ENCODE measurements at regions not wholly inside any gene's neighbourhood (a gene's known extent, or its start where the extent isn't known, plus 50 kb on each side); places are given as distances from the start of the nearest gene placed in this dataset.

DNA sequence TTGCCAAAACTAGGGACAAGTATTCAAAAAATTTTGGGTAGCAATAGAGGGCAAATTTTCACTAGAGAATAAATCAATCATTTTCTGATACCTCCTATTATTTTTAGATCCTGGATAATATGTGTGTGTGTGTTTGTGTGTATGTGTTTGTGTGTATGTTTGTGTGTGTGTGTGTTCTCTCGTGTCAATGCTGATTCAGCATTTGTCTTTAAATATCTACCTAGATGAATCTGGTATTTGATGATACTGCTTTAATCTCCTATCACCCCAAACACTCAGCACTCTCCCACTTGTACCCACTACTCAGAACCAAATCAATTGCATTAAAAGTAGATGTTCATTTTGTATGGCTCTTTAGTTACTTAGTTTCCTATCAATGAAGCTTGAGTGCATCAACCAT is 101.3 kb upstream of the NPFFR2 start:
- Histone ChIP-seq H4K20me1 (ENCODE audit: insufficient read depth, low read length) (no peaks in the 10 kb centered on the region), H2AFZ (ENCODE audit: low read length) (no peak overlapping the region), H3K4me1 (ENCODE audit: insufficient read depth, low read length, poor library complexity, severe bottlenecking) (no peaks in the 10 kb centered on the region), H3K36me3 (ENCODE audit: insufficient read depth, low read length) (no peaks in the 10 kb centered on the region), H3K9me2 (ENCODE audit: insufficient read depth, low read length) (no peaks in the 10 kb centered on the region), H3K79me2 (ENCODE audit: insufficient read depth, low read depth, low read length) (no peaks in the 10 kb centered on the region), H3K9me3 (ENCODE audit: low read length) (no peaks in the 10 kb centered on the region), H3K27ac (ENCODE audit: low read depth, low read length, poor library complexity, severe bottlenecking) (no peak overlapping the region), H3K4me2 (ENCODE audit: low read length) (no peak overlapping the region), H3K4me3 (ENCODE audit: low read depth, low read length, poor library complexity, severe bottlenecking) (no peak overlapping the region)
- no TSS peak for BruUV-seq (replicated peaks)
- CTCF ChIA-PET (ENCODE audit: unreplicated experiment): no interaction called here
- DNase-seq (ENCODE audit: low spot score): no peak
- POLR2A ChIA-PET: interaction anchor here (0.8 kb wide), 1 partner anchor 11 kb away, joined by 4 read pairs; no protein-coding TSS in a partner anchor
- TF ChIP-seq, protein P1, sequence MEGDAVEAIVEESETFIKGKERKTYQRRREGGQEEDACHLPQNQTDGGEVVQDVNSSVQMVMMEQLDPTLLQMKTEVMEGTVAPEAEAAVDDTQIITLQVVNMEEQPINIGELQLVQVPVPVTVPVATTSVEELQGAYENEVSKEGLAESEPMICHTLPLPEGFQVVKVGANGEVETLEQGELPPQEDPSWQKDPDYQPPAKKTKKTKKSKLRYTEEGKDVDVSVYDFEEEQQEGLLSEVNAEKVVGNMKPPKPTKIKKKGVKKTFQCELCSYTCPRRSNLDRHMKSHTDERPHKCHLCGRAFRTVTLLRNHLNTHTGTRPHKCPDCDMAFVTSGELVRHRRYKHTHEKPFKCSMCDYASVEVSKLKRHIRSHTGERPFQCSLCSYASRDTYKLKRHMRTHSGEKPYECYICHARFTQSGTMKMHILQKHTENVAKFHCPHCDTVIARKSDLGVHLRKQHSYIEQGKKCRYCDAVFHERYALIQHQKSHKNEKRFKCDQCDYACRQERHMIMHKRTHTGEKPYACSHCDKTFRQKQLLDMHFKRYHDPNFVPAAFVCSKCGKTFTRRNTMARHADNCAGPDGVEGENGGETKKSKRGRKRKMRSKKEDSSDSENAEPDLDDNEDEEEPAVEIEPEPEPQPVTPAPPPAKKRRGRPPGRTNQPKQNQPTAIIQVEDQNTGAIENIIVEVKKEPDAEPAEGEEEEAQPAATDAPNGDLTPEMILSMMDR (conservative IDR thresholded peaks at IDR 0.05; ENCODE audit: low read length): no peak
- TF ChIP-seq EZH2phosphoT487 (IDR thresholded peaks at IDR 0.05; ENCODE audit: borderline replicate concordance, low read depth, low read length): no peak
- intact Hi-C loops (cut with micrococcal nuclease; ENCODE audit: unreplicated experiment): no loop called here

DNA sequence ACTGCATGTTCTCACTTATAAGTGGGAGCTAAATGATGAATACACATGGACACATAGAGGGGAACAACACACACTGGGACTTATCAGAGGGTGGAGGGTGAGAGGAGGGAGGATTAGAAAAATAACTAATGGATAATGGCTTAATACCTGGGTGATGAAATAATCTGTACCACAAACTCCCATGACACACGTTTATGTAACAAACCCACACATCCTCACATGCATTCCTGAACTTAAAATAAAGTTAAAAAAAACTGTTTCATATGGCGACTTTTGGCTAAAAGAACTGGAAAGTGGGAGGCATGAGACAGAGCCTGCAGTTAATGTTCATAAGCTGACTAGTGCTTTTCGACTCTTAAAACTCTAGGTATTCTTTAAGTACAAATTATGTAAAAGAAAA is 98.9 kb upstream of the NPFFR2 start:
- Histone ChIP-seq H3K4me1 (ENCODE audit: insufficient read depth, low read length, poor library complexity, severe bottlenecking) (no peaks in the 10 kb centered on the region), H3K9me2 (ENCODE audit: insufficient read depth, low read length) (no peaks in the 10 kb centered on the region), H3K4me3 (ENCODE audit: low read depth, low read length, poor library complexity, severe bottlenecking) (no peak overlapping the region), H3K27ac (ENCODE audit: low read depth, low read length, poor library complexity, severe bottlenecking) (no peak overlapping the region), H3K36me3 (ENCODE audit: insufficient read depth, low read length) (no peaks in the 10 kb centered on the region), H3K4me2 (ENCODE audit: low read length) (no peak overlapping the region), H4K20me1 (ENCODE audit: insufficient read depth, low read length) (no peaks in the 10 kb centered on the region), H3K79me2 (ENCODE audit: insufficient read depth, low read depth, low read length) (no peaks in the 10 kb centered on the region), H2AFZ (ENCODE audit: low read length) (no peak overlapping the region), H3K9me3 (ENCODE audit: low read length) (no peaks in the 10 kb centered on the region)
- intact Hi-C loops (cut with micrococcal nuclease; ENCODE audit: unreplicated experiment): no loop called here
- POLR2A ChIA-PET: interaction anchor here (0.7 kb wide), 1 partner anchor 501 kb away, joined by 3 read pairs; no protein-coding TSS in a partner anchor
- CTCF ChIA-PET (ENCODE audit: unreplicated experiment): no interaction called here
- no peak for DNase-seq (ENCODE audit: low spot score)
- TF ChIP-seq, protein P1 (conservative IDR thresholded peaks at IDR 0.05; ENCODE audit: low read length): no peak
- TF ChIP-seq EZH2phosphoT487 (IDR thresholded peaks at IDR 0.05; ENCODE audit: borderline replicate concordance, low read depth, low read length): no peak
- no TSS peak for BruUV-seq (replicated peaks)

DNA sequence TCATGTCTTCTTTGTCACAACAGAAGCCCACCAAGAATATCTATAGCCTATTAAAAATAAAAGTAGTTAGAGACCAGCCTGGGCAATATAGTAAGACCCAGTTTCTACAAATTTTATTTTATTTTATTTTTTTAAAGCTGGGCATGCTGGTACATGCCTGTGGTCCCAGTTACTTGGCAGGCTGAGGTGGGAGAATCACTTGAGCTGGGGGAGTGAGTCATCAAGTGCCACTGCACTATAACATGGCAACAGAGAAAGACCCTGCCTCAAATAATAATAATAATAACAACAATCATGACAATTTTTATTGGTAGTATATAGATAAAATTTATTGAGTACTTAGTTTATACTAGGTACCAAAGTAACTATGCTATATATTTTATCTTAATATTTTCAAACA is 93.0 kb upstream of the NPFFR2 start:
- Histone ChIP-seq H3K79me2 (ENCODE audit: insufficient read depth, low read depth, low read length) (no peaks in the 10 kb centered on the region), H3K36me3 (ENCODE audit: insufficient read depth, low read length) (no peaks in the 10 kb centered on the region), H3K27ac (ENCODE audit: low read depth, low read length, poor library complexity, severe bottlenecking) (no peak overlapping the region), H3K9me2 (ENCODE audit: insufficient read depth, low read length) (no peaks in the 10 kb centered on the region), H4K20me1 (ENCODE audit: insufficient read depth, low read length) (no peaks in the 10 kb centered on the region), H3K4me3 (ENCODE audit: low read depth, low read length, poor library complexity, severe bottlenecking) (no peak overlapping the region), H3K9me3 (ENCODE audit: low read length) (no peaks in the 10 kb centered on the region), H3K4me2 (ENCODE audit: low read length) (no peak overlapping the region), H2AFZ (ENCODE audit: low read length) (no peak overlapping the region), H3K4me1 (ENCODE audit: insufficient read depth, low read length, poor library complexity, severe bottlenecking) (no peaks in the 10 kb centered on the region)
- intact Hi-C loops (cut with micrococcal nuclease; ENCODE audit: unreplicated experiment): no loop called here
- ChIA-PET CTCF (ENCODE audit: unreplicated experiment) (no interaction called here), POLR2A (interaction anchor here (0.7 to 0.9 kb wide), 2 partner anchors 11 to 141 kb away, joined by 3 to 5 read pairs; no protein-coding TSS in a partner anchor)
- no peak for TF ChIP-seq EZH2phosphoT487 (IDR thresholded peaks at IDR 0.05; ENCODE audit: borderline replicate concordance, low read depth, low read length)
- TF ChIP-seq, protein P1 (conservative IDR thresholded peaks at IDR 0.05; ENCODE audit: low read length): no peak
- no peak for DNase-seq (ENCODE audit: low spot score)
- BruUV-seq (replicated peaks): no TSS peak

Measured in OCI-LY7 (cell line).